Hepatocyte (in vitro differentiated cells): ENCODE measurements at regions not wholly inside any gene's neighbourhood (a gene's known extent, or its start where the extent isn't known, plus 50 kb on each side); places are given as distances from the start of the nearest gene placed in this dataset.

Experiments used
- CTCF ChIP-seq: fragments of 200-600 bp; sonication (generic); IDR thresholded peaks from 2 replicates; pipeline ENCODE4 v1.5.1; 2016; ENCODE audit warnings: antibody characterized with exemption, mild to moderate bottlenecking; ENCODE audit not compliant: poor library complexity
- EZH2 ChIP-seq: fragments of 200-600 bp; sonication (generic); IDR thresholded peaks from 2 replicates; pipeline ENCODE4 v1.6.1; 2016; ENCODE audit warnings: antibody characterized with exemption, mild to moderate bottlenecking, borderline replicate concordance
- EZH2phosphoT487 ChIP-seq: fragments of 200-600 bp; sonication (generic); IDR thresholded peaks from one replicate; pipeline ENCODE4 v1.6.1; 2018; ENCODE audit warnings: antibody characterized with exemption, mild to moderate bottlenecking, low read depth, moderate library complexity; ENCODE audit not compliant: unreplicated experiment, severe bottlenecking

GRCh38 chr11:106608677-106609076 lies 409.6 kb downstream of the GUCY1A2 start:
- TF ChIP-seq CTCF = no peak
- TF ChIP-seq EZH2 = no peak
- no peak for TF ChIP-seq EZH2phosphoT487
